NB4 (cell line): ENCODE measurements at regions not wholly inside any gene's neighbourhood (a gene's known extent, or its start where the extent isn't known, plus 50 kb on each side); places are given as distances from the start of the nearest gene placed in this dataset.

Source experiments
- MYC ChIP-seq: IDR thresholded peaks from 2 replicates; pipeline ENCODE4 v1.6.1; 2011; ENCODE audit warnings: low read depth, low read length
- TF ChIP-seq, protein P1 (sequence below): IDR thresholded peaks from one replicate; pipeline ENCODE4 v1.5.1; 2012; ENCODE audit warnings: low read depth, low read length

DNA sequence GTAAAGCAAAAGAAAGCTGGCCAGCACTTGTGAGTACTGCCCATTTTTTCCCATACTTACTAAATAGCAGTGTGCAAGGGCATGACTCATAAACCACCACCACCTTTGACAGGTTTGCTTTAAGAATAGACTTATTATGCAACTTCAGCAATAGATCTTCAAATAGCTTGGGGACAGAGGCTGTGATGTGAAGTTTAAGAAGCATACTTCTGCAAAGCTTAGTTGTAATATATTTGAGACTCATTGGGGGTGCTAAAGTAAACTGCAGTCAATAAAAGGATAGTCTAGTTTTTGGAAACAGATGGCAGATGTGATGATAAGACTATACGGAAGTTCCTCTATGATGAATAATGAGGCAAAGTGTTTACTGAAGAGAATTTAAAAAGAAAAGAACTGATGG is 210.0 kb downstream of the PLA2G4A start:
- TF ChIP-seq, protein P1, sequence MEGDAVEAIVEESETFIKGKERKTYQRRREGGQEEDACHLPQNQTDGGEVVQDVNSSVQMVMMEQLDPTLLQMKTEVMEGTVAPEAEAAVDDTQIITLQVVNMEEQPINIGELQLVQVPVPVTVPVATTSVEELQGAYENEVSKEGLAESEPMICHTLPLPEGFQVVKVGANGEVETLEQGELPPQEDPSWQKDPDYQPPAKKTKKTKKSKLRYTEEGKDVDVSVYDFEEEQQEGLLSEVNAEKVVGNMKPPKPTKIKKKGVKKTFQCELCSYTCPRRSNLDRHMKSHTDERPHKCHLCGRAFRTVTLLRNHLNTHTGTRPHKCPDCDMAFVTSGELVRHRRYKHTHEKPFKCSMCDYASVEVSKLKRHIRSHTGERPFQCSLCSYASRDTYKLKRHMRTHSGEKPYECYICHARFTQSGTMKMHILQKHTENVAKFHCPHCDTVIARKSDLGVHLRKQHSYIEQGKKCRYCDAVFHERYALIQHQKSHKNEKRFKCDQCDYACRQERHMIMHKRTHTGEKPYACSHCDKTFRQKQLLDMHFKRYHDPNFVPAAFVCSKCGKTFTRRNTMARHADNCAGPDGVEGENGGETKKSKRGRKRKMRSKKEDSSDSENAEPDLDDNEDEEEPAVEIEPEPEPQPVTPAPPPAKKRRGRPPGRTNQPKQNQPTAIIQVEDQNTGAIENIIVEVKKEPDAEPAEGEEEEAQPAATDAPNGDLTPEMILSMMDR = no peak
- TF ChIP-seq MYC = no peak
